IMR-90 (cell line): ENCODE measurements at regions not wholly inside any gene's neighbourhood (a gene's known extent, or its start where the extent isn't known, plus 50 kb on each side); places are given as distances from the start of the nearest gene placed in this dataset.

ENCODE experiments used
- BHLHE40 ChIP-seq: fragments of 150-350 bp; IDR thresholded peaks from 2 replicates; pipeline ENCODE4 v1.6.1; 2016; ENCODE audit warnings: mild to moderate bottlenecking, low read depth, low read length
- CEBPB ChIP-seq: IDR thresholded peaks from 2 replicates; pipeline ENCODE4 v1.6.1; 2012; ENCODE audit warnings: low read depth, low read length, improper control_type of control experiment
- CTCF ChIP-seq: conservative IDR thresholded peaks from 2 replicates; pipeline ENCODE4 v1.5.1; 2012; ENCODE audit warnings: mild to moderate bottlenecking, low read depth, low read length, improper control_type of control experiment
- POLR2A ChIP-seq: IDR thresholded peaks from 2 replicates; pipeline ENCODE4 v1.6.1; 2012; ENCODE audit warnings: mild to moderate bottlenecking, low read depth, low read length
- RAD21 ChIP-seq: IDR thresholded peaks from 2 replicates; pipeline ENCODE4 v1.6.1; 2012; ENCODE audit warnings: low read length, improper control_type of control experiment
- USF2 ChIP-seq: fragments of 150-350 bp; IDR thresholded peaks from 2 replicates; pipeline ENCODE4 v1.6.1; 2017; ENCODE audit warnings: mild to moderate bottlenecking, antibody characterized with exemption, low read length, low read depth

GRCh38 chr3:82973791-82974190, 1212.3 kb upstream of the GBE1 start:
- TF ChIP-seq USF2 (no peak), CEBPB (no peak), CTCF (no peak), POLR2A (no peak), RAD21 (no peak), BHLHE40 (no peak)
